ENCODE measurements at regions not wholly inside any gene's neighbourhood (a gene's known extent, or its start where the extent isn't known, plus 50 kb on each side); places are given as distances from the start of the nearest gene placed in this dataset.

DNA sequence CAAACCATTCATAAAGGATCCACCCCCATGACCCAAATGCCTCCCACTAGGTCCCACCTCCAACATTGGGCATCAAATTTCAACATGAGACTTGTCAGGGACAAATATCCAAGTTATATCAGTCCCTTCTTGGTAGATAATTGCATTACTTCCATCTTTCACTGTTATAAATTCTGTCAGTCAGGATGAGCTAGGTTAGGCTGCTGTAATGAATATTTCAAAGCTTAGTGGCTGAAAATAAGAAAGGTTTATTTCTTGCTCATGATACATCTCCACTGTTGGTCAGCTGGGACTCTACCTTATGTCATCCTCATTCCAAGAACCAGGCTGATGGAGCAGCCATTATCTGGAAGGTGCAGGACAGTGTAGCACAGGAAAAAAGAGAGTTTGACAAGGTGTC is 50.3 kb upstream of the TMC5 start:
- TF ChIP-seq, protein P1, sequence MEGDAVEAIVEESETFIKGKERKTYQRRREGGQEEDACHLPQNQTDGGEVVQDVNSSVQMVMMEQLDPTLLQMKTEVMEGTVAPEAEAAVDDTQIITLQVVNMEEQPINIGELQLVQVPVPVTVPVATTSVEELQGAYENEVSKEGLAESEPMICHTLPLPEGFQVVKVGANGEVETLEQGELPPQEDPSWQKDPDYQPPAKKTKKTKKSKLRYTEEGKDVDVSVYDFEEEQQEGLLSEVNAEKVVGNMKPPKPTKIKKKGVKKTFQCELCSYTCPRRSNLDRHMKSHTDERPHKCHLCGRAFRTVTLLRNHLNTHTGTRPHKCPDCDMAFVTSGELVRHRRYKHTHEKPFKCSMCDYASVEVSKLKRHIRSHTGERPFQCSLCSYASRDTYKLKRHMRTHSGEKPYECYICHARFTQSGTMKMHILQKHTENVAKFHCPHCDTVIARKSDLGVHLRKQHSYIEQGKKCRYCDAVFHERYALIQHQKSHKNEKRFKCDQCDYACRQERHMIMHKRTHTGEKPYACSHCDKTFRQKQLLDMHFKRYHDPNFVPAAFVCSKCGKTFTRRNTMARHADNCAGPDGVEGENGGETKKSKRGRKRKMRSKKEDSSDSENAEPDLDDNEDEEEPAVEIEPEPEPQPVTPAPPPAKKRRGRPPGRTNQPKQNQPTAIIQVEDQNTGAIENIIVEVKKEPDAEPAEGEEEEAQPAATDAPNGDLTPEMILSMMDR (IDR thresholded peaks at IDR 0.05; ENCODE audit: unreplicated experiment) = no peak
- no TSS peak for BruUV-seq (replicated peaks)
- CTCF ChIA-PET = interaction anchor here (0.6 kb wide), 1 partner anchor 13 kb away, joined by 5 read pairs; no protein-coding TSS in a partner anchor

More for the DNA sequence above, 50.3 kb upstream of the TMC5 start:
- no peaks in the 10 kb centered on the region for H3K36me3 Mint-ChIP-seq (ENCODE audit: insufficient read depth, unreplicated experiment)
- H3K9me3 Mint-ChIP-seq (ENCODE audit: low read depth, unreplicated experiment) = peaks cover 5% of the 10 kb centered on the region
- H3K27me3 Mint-ChIP-seq (ENCODE audit: unreplicated experiment) = no peaks in the 10 kb centered on the region
- DNase-seq = no peak
- intact Hi-C loops (cut with micrococcal nuclease; ENCODE audit: unreplicated experiment) = no loop called here
- no peak overlapping the region for H3K4me3 Mint-ChIP-seq (ENCODE audit: low read depth, unreplicated experiment)
- no peaks in the 10 kb centered on the region for H3K4me1 Mint-ChIP-seq (ENCODE audit: low read depth, unreplicated experiment)
- no peak overlapping the region for H3K27ac Mint-ChIP-seq (ENCODE audit: unreplicated experiment)

All from Calu3 (cell line).